GM10266 (cell line): ENCODE measurements at regions not wholly inside any gene's neighbourhood (a gene's known extent, or its start where the extent isn't known, plus 50 kb on each side); places are given as distances from the start of the nearest gene placed in this dataset.

Source experiments
- DNase-seq: peaks from one replicate; pipeline ENCODE4 v3.0.0; 2012; ENCODE audit errors: extremely low spot score
- TF ChIP-seq, protein P1 (sequence below): IDR thresholded peaks from 2 replicates; pipeline ENCODE4 v1.5.1; 2012; ENCODE audit warnings: mild to moderate bottlenecking, low read depth; ENCODE audit not compliant: control insufficient read depth, insufficient read depth; ENCODE audit errors: missing control alignments

DNA sequence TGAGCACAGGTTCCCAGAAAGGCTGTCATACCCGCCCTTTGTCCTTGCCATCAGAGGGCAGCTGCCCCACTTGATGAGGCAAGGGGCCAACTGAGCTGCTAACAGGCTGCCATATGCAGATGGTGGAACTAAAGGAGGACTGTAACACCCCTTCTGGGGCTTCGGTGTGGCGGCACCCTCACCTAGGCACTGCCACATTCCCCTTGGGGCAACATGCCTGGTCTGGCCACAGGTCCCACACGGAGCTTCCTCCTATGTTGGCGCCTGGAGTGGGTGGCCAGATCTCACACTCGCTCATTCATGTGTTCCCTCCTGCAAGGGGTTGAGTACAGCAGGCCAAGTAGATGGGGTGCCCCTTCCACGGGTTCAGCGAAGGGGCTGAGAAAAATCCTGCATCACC, 777.4 kb upstream of the CHD1 start:
- TF ChIP-seq, protein P1, sequence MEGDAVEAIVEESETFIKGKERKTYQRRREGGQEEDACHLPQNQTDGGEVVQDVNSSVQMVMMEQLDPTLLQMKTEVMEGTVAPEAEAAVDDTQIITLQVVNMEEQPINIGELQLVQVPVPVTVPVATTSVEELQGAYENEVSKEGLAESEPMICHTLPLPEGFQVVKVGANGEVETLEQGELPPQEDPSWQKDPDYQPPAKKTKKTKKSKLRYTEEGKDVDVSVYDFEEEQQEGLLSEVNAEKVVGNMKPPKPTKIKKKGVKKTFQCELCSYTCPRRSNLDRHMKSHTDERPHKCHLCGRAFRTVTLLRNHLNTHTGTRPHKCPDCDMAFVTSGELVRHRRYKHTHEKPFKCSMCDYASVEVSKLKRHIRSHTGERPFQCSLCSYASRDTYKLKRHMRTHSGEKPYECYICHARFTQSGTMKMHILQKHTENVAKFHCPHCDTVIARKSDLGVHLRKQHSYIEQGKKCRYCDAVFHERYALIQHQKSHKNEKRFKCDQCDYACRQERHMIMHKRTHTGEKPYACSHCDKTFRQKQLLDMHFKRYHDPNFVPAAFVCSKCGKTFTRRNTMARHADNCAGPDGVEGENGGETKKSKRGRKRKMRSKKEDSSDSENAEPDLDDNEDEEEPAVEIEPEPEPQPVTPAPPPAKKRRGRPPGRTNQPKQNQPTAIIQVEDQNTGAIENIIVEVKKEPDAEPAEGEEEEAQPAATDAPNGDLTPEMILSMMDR: no peak

DNA sequence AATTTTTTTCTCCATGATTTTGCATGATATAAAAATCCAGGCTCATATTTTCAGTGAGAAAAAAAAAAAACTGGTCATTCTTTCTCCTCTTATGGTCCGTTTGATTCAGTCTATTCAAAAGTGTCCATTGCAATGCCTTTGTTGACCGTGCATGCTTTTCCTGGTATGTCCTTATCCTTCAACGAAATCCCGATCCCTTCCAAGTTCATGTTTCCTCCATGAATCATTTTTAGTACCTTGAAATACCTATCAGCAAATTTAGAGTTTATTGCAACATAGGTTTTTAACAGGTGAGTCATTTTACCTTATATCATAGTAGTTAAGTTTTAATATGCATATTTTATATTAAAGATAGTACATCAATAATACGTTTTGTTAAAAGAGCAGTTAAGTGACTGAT, 773.8 kb upstream of the CHD1 start:
- TF ChIP-seq, protein P1: no peak

More for the DNA sequence above, 777.4 kb upstream of the CHD1 start:
- DNase-seq: no peak

DNA sequence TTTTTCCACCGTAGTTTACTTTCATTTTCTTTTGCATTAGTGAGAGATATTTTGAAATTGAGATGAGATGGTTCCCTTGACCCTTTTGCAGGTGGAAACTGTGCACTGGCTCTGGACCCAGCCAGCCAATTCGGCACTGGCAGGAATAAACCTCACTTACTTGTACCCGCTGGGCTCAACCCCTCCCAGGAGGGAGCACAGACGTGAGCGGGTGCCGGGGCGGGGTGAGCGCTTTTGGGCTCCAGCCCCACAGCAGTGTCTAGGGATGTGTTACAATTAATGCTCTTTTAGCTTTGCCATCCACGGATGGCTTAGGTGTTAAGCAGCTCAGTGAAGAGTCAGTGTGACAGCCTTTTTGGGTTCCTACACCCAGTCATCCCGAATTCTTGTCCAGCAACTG, 766.1 kb upstream of the CHD1 start:
- DNase-seq: no peak
- TF ChIP-seq, protein P1: no peak

More for the DNA sequence above, 773.8 kb upstream of the CHD1 start:
- no peak for DNase-seq

DNA sequence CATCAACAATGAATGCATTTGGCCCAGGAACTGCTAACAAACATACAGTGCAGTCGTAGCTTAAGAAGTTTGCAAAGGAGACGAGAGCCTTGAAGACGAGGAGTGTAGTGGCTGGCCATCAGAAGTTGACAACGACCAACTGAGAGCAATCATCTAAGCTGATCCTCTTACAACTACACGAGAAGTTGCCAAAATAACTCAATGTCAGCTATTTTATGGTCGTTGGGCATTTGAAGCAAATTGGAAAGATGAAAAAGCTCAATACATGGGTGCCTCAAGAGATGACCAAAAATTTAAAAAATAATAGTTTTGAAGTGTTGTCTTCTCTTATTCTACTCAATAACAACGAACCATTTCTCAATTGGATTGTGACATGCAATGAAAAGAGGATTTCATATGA, 757.7 kb upstream of the CHD1 start:
- DNase-seq: no peak
- TF ChIP-seq, protein P1: no peak

DNA sequence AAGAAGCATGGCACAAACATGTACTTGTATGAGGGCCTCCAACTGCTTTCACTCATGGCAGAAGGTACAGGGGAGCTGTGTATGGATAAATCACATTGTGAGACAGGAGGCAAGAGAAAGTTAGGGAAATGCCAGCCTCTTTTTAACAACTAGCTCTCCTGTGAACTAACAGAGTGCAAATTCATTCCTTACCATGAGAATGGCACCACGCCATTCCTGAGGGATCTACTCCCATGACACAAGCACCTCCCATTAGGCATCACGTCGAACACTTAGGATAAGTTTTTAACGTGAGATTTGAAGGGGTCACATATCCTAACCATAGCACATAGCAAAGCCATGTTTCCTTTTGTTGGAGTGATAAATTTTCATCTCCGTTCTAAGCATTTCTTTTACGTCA, 747.2 kb upstream of the CHD1 start:
- no peak for DNase-seq
- TF ChIP-seq, protein P1: no peak

DNA sequence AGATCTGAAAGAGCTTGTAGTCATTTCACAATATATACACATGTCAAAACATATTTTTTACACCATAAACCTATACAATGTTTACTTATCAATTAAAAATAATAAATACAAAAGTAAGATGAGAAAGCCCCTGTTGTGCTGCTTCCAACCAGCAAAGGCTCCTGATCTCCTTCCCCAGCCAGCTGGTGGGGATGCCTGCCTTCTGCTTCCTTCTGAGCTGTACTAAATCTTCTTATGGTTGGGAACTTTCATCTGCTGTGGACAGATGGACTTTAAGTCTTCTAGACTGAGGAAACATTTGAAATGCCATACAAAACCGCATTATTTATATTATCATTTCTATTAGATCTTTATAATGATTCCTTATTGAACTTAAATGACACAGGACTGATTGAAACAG, 745.3 kb upstream of the CHD1 start:
- TF ChIP-seq, protein P1: no peak
- no peak for DNase-seq

DNA sequence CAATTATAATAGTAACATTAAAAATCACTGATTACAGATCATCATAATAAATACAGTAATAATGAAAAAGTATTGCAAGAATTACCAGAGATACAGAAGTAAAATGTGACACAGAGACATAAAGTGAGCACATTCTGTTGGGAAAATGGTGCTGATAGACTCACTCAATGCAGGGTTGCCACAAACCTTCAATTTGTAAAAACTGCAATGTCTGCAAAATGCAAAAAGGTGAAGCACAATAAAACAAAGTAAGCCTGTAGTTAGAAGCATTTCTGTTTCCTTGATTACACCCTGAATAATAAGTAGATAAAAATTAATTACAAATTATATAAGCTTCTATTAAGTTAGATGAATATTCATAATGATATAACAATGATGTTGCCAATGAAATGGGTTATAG, 736.2 kb upstream of the CHD1 start:
- no peak for DNase-seq
- TF ChIP-seq, protein P1: no peak
